ENCODE measurements at regions not wholly inside any gene's neighbourhood (a gene's known extent, or its start where the extent isn't known, plus 50 kb on each side); places are given as distances from the start of the nearest gene placed in this dataset.

DNA sequence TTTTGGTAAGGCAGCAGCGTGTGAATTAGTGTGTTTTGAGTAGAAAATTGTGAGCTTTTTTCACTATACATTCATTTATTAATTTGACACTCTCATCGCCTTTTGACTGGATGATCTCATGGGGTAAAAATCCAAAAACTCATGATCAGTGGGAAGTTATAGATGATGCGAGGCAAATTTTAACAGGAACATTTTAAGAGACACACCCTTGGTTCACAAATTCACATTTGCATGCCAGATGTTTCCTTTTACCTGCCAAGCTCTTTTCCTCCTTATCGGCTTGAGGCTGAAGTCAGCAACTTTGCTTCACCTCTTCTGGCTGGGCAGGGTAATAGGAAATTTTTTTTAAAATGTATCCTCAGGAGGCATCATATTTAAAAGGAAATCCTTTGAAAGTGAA is 318.0 kb upstream of the HS3ST1 start:
- intact Hi-C loops (cut with micrococcal nuclease; ENCODE audit: unreplicated experiment), result no loop called here
- peaks cover 11% of the 10 kb centered on the region; the same call in 1 of the 2 replicates for H3K4me1 ChIP-seq (replicated peaks; ENCODE audit: insufficient read depth)
- no peaks in the 10 kb centered on the region for H4K20me1 ChIP-seq (ENCODE audit: insufficient read depth)
- no peak overlapping the region for H3K27ac ChIP-seq
- CTCF ChIA-PET, result no interaction called here
- H3K36me3 ChIP-seq (ENCODE audit: low read depth), result no peaks in the 10 kb centered on the region
- H3K4me3 ChIP-seq, result no peak overlapping the region
- POLR2A ChIA-PET (ENCODE audit: unreplicated experiment), result no interaction called here
- no peak overlapping the region for H3K4me2 ChIP-seq
- no peak for TF ChIP-seq EZH2 (IDR thresholded peaks at IDR 0.05; ENCODE audit: low read depth)
- DNase-seq, result no peak
- no TSS peak for BruUV-seq (replicated peaks)
- no peak overlapping the region for H2AFZ ChIP-seq
- H3K79me2 ChIP-seq (ENCODE audit: low read depth), result no peaks in the 10 kb centered on the region
- H3K9me3 ChIP-seq (ENCODE audit: insufficient read depth, low read depth), result no peaks in the 10 kb centered on the region
- no peaks in the 10 kb centered on the region for H3K27me3 ChIP-seq (ENCODE audit: insufficient read depth, low read depth)
- no peaks in the 10 kb centered on the region; the same call in 1 of the 2 replicates for H3F3A ChIP-seq (ENCODE audit: insufficient read depth, low read depth)
- no peaks in the 10 kb centered on the region for H3K9me2 ChIP-seq (ENCODE audit: insufficient read depth)

DNA sequence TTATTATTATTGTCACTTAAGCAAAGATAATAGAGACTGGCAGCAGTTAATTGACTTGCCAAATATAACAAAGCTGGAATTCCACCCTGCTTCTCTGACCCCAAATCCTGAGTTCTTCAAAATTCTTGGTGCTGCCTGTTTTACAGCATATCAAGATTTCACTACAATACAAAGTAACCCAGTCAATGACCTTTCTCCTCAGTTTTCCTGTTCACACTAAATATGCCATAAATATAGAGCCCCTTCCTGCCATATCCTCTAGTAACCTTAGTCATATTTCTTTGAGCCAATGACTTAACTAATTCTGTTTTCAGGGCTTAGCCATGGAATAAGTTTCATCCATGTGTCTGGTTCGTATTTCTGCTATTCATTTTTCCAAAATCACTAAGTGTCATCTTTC is 315.3 kb upstream of the HS3ST1 start:
- CTCF ChIA-PET, result no interaction called here

DNA sequence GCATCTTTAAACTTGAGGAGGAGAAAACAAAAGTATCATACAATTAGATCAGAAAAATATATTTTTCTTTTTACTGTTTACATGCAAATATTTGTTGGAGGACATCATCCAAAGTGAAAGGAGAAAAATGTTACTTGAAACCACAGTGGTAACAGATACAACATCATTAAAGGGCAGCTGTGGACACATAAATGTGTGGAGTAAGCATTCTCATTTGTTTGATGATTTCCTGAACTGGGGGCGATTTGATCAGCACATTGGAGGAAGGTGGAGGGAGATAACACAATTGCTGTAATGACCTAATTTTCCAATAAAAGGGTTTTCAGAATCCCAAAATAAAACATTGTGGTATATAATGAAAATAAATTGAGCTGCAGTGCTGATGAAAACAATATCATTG is 314.5 kb upstream of the HS3ST1 start:
- H3K4me2 ChIP-seq, result no peak overlapping the region

More for the DNA sequence above, 315.3 kb upstream of the HS3ST1 start:
- no peak overlapping the region for H2AFZ ChIP-seq
- BruUV-seq (replicated peaks), result no TSS peak
- intact Hi-C loops (cut with micrococcal nuclease; ENCODE audit: unreplicated experiment), result no loop called here
- peaks cover 22% of the 10 kb centered on the region; the same call in 1 of the 2 replicates for H3K4me1 ChIP-seq (replicated peaks; ENCODE audit: insufficient read depth)
- no peaks in the 10 kb centered on the region for H4K20me1 ChIP-seq (ENCODE audit: insufficient read depth)
- no peaks in the 10 kb centered on the region for H3K79me2 ChIP-seq (ENCODE audit: low read depth)
- POLR2A ChIA-PET (ENCODE audit: unreplicated experiment), result interaction anchor here (0.7 kb wide), 1 partner anchor 200 kb away, joined by 17 read pairs; no protein-coding TSS in a partner anchor
- no peaks in the 10 kb centered on the region for H3K9me2 ChIP-seq (ENCODE audit: insufficient read depth)
- H3K4me2 ChIP-seq, result no peak overlapping the region
- H3K9me3 ChIP-seq (ENCODE audit: insufficient read depth, low read depth), result 0 out of 2 replicates have a peak, but pooled peaks cover under 1% of the 10 kb centered on the region
- H3F3A ChIP-seq (ENCODE audit: insufficient read depth, low read depth), result peaks cover 8% of the 10 kb centered on the region; the same call in 1 of the 2 replicates
- H3K27ac ChIP-seq, result no peak overlapping the region
- H3K4me3 ChIP-seq, result no peak overlapping the region
- DNase-seq, result no peak
- no peaks in the 10 kb centered on the region for H3K36me3 ChIP-seq (ENCODE audit: low read depth)
- no peak for TF ChIP-seq EZH2 (IDR thresholded peaks at IDR 0.05; ENCODE audit: low read depth)
- TF ChIP-seq, protein P1, sequence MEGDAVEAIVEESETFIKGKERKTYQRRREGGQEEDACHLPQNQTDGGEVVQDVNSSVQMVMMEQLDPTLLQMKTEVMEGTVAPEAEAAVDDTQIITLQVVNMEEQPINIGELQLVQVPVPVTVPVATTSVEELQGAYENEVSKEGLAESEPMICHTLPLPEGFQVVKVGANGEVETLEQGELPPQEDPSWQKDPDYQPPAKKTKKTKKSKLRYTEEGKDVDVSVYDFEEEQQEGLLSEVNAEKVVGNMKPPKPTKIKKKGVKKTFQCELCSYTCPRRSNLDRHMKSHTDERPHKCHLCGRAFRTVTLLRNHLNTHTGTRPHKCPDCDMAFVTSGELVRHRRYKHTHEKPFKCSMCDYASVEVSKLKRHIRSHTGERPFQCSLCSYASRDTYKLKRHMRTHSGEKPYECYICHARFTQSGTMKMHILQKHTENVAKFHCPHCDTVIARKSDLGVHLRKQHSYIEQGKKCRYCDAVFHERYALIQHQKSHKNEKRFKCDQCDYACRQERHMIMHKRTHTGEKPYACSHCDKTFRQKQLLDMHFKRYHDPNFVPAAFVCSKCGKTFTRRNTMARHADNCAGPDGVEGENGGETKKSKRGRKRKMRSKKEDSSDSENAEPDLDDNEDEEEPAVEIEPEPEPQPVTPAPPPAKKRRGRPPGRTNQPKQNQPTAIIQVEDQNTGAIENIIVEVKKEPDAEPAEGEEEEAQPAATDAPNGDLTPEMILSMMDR (conservative IDR thresholded peaks at IDR 0.05), result no peak
- no peaks in the 10 kb centered on the region for H3K27me3 ChIP-seq (ENCODE audit: insufficient read depth, low read depth)

More for the DNA sequence above, 314.5 kb upstream of the HS3ST1 start:
- Histone ChIP-seq H4K20me1 (ENCODE audit: insufficient read depth) (no peaks in the 10 kb centered on the region), H3K36me3 (ENCODE audit: low read depth) (no peaks in the 10 kb centered on the region), H3K9me3 (ENCODE audit: insufficient read depth, low read depth) (0 out of 2 replicates have a peak, but pooled peaks cover 2% of the 10 kb centered on the region), H3K4me3 (no peak overlapping the region), H2AFZ (no peak overlapping the region), H3F3A (ENCODE audit: insufficient read depth, low read depth) (peaks cover 8% of the 10 kb centered on the region; the same call in 1 of the 2 replicates), H3K9me2 (ENCODE audit: insufficient read depth) (no peaks in the 10 kb centered on the region), H3K27ac (no peak overlapping the region), H3K79me2 (ENCODE audit: low read depth) (no peaks in the 10 kb centered on the region), H3K27me3 (ENCODE audit: insufficient read depth, low read depth) (no peaks in the 10 kb centered on the region), H3K4me1 (replicated peaks; ENCODE audit: insufficient read depth) (peaks cover 18% of the 10 kb centered on the region; the same call in 1 of the 2 replicates)
- intact Hi-C loops (cut with micrococcal nuclease; ENCODE audit: unreplicated experiment), result no loop called here
- ChIA-PET CTCF (no interaction called here), POLR2A (ENCODE audit: unreplicated experiment) (no interaction called here)
- no TSS peak for BruUV-seq (replicated peaks)
- TF ChIP-seq, protein P1 (conservative IDR thresholded peaks at IDR 0.05), result no peak
- TF ChIP-seq EZH2 (IDR thresholded peaks at IDR 0.05; ENCODE audit: low read depth), result no peak
- no peak for DNase-seq

Data from PC-9 (cell line).